ENCODE measurements at regions not wholly inside any gene's neighbourhood (a gene's known extent, or its start where the extent isn't known, plus 50 kb on each side); places are given as distances from the start of the nearest gene placed in this dataset.

DNA sequence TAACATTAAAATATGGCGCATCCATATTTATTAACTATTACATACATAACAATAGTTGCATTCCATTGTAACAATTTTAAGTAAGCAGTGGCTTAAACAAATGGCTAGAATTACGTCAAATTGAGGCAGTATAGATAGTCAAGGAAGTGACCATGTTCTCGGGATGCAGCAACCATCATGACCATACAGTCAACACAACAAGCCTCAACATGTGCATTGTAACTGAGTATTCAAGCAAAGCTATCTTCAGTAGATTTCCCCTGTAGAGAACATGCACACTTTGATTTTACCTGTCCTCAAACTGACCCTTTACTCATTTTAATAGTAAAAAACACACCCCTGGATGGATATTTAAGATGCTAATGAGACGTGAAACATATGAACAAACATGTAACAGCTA lies 356.4 kb downstream of the HINT1 start:
- TF ChIP-seq EZH2 (IDR thresholded peaks at IDR 0.05) (no peak), POLR2AphosphoS5 (IDR thresholded peaks at IDR 0.05; ENCODE audit: borderline replicate concordance, low read depth, low read length) (no peak)
